GM18517 (cell line): ENCODE measurements at regions not wholly inside any gene's neighbourhood (a gene's known extent, or its start where the extent isn't known, plus 50 kb on each side); places are given as distances from the start of the nearest gene placed in this dataset.
"Not testable (repeated sequence)": the region's sequence is repeated elsewhere in the genome, so short reads cannot be mapped to it uniquely, and the experiment has no call there.

ENCODE experiments used
- ATAC-seq: cut with Tn5 transposase; IDR thresholded peaks from one replicate; pipeline ENCODE4 v1.9.1; 2021; ENCODE audit warnings: mild to moderate bottlenecking, moderate library complexity; ENCODE audit not compliant: unreplicated experiment

DNA sequence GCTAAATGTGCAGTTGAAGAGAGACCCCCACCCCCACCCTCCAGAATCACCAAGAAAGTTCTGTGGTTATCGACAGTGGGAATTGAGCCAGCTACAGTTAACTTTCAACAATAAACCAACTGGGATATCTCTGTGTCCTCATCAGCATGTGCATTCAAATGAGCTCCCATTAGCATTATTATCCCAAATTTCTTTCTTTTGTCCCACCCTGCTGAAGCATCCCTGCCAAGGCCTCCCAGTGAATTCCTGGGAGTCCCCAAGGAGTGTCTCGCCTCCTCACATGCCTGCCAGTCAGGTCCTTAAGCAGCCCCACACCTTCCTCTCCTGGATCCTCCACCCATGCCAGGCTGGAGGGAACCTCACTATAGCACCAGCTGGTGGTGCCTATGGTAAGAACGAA, 422.1 kb upstream of the HNRNPA3 start:
- ATAC-seq: no peak

DNA sequence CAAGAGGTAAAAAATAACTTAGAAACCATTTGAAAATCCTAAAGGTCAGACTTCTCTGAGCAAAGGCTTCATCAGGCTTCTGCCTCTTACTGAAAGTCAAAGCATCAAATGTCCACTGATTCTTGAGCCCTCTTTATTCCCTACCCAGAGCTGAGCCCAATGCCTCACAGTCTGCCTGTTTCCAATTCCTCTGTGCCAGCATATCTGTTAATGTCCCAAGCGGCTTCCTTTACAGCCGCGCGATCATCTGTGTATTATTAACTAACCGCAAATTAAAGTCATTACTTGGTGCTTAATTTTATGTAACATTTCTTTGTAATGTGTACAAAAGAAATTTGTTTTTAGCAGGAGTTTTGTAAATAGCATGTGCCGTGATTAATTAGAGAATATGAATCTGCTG, 418.8 kb upstream of the HNRNPA3 start:
- no peak for ATAC-seq

DNA sequence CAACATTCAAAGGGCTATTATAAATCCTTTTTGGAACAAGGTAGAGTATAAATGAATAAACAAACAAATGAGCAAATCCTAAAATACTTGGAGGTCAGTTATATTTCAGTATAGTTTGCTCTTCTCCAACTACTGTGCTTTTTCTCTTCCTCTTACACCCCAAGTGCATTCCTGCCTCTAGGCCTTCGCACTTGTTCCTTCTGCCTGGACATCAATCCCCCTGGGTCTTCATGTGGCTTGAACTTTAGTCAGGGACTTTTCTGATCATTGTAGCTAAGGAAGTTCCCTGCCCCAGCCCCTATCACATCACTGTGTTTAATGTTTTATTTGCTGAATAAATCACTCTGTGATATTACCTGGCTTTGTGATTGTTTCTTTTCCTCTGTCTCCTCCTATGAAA, 418.2 kb upstream of the HNRNPA3 start:
- ATAC-seq: no peak

DNA sequence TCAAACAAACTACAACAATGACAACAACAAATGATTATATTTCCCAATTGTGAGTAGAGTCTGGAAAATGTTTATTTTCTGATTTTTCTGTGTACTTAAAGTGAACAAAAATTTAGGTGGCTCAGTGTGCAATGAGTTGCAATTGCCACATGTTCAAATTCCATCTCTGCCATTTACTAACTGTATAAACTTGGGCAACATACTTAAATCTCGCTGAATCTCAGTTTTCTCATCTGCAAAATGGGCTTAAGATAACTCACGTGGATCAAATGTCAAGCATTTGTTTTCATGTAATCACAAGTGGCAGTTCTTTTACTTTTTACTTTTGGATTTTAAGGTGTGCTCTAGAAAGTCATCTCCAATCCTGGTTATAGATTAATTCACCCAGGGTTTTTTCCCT, 416.8 kb upstream of the HNRNPA3 start:
- no peak for ATAC-seq

DNA sequence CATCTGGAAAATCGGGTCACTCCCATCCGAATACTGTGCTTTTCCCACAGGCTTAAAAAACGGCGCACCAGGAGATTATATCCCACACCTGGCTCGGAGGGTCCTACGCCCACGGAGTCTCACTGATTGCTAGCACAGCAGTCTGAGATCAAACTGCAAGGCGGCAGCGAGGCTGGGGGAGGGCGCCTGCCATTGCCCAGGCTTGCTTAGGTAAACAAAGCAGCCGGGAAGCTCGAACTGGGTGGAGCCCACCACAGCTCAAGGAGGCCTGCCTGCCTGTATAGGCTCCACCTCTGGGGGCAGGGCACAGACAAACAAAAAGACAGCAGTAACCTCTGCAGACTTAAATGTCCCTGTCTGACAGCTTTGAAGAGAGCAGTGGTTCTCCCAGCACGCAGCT, 415.9 kb upstream of the HNRNPA3 start:
- ATAC-seq: not testable (repeated sequence)

DNA sequence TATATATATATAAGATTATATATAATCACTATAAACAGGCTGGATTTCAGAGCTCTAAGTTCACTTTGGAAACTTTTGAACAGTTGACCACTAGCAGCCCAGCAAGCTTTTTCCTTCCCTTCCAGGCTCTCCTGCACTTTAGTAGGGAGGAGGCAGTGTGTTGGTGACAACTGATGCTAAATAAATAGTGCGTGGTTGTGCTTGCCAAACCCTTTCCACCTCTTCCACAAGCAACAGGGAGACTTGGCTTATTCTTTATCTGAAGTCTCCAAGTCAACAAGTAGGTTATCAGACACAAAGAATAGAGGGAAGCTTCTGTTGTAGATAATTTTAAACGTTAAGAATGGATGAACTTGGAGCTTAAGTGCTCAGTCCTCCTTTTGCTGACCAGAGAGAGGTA, 408.2 kb upstream of the HNRNPA3 start:
- ATAC-seq: no peak

DNA sequence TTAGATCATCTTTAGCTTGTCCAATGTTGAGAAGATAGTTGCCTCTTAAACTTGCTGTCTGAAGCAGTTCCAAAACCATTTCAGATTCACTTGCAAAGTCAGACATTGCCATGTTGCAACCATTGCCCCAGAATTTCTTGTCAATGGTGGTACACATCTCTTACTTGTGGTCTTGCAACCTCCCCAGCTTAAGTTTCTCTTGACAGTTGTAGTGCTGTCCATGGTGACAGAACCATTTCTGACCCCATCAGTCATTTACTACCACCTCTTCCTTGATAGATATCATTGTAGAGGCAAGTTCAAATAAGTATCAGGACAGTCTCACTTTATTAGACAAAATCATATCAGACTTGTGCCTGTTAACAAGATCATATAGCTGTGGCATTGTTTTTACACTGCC, 407.2 kb upstream of the HNRNPA3 start:
- ATAC-seq: no peak

DNA sequence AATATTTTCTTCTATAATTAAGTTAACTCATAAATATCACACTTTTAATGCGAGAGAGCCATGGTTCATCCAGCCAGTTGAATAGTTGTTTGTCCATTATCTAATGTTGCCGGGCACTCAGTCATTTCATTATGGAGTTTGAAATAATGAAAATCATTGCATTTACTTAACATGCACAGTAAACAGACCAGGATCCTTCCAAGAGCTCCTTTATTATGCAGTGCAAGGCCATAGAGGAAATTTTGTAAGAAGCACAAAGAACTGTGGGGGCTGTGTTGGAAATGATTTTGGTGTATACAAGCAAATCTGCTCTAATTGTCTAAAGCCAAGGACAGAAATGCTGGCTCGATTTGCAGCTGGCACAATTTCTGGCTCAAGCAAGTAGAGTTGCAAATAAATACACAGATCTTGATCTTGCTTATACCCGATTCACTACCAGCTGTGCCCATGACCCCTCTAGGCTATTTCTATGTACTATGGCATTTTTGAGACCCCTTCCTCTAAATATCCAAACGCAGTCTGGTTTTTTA, 400.3 kb upstream of the HNRNPA3 start:
- ATAC-seq: no peak

DNA sequence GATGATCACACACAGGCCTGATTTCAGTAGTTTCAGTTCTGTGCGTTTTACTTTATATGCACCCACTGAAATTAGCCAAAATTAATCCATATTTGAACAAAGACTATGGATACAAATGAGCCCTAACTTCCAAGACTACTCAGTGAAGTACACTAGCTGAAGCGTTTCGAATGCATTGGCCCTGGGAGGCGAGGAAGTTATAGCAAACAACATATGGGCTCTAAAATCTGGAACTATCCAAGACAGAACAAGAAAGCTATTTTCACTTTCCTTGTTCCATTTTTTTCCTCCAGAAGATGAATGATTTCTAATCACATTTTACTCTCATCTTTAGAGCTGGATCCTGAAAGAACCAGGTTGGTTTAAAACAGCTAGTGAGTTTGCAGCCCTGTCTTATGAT, 399.4 kb upstream of the HNRNPA3 start:
- ATAC-seq: no peak

DNA sequence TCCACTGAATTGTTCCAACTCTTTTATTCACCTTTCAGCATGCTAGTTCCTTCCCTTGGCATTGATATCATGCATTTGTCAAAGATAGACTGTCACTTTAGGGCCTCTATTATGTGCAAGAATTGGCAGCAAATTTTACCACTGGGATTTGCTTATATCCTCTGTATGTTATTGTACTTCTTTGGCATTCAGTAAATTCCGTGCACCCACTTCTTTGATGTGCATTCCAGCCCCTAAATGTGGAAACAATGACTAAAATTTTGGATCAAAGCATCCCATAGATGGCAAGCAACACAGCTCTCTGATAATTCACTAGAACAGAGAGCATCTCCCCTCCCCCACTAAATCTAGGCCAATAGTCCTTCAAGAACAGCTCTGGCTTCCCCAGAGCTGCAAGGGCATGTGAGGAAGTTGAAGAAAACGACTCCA, 399.0 kb upstream of the HNRNPA3 start:
- no peak for ATAC-seq

DNA sequence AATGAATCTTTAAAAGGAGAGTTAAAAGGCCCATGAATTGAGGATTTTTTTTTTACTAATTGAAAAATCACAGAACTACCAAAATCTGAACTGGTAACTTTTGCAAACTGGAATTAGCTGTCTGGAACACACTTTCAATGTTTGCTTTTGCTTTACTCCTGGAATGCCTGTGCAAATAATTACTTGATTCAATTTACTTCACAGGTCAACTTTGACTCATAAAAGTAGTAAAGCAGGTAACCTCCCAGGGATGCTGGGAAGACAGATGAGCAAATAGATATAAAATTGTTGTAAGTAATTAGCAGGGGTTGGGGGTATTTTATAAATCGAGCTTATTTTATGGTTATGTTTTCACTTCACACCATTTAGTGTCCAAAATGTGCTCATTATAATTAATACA, 398.3 kb upstream of the HNRNPA3 start:
- ATAC-seq: no peak

DNA sequence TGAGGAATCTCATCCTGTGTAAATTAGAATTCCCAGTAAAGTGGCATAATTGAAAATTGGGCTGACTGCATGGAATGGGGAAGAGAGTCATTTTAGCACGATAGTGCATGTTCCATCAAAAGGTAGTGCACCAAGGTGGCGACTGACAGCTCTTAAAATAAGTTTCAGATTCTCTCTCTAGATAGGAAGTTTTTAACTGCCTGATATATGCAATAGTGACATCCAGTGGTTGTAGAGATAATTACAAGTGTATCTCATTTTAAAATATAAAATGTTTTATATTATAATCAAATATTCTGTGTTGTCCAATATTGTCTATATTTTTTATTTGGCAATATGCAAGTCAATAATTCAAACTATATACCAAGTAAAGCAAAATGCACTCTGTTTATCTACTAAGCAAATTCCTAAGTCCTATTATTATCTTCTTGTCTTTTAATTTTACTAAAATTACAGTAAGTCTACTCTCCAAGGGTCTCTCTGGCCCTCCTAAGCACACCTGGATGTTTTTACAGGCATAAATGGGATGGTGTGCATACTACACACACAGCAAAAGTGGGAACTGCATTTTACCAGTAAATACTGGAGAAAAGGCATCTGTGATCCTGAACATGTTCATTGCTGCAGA, 397.7 kb upstream of the HNRNPA3 start:
- peak; percentile 55 for ATAC-seq

DNA sequence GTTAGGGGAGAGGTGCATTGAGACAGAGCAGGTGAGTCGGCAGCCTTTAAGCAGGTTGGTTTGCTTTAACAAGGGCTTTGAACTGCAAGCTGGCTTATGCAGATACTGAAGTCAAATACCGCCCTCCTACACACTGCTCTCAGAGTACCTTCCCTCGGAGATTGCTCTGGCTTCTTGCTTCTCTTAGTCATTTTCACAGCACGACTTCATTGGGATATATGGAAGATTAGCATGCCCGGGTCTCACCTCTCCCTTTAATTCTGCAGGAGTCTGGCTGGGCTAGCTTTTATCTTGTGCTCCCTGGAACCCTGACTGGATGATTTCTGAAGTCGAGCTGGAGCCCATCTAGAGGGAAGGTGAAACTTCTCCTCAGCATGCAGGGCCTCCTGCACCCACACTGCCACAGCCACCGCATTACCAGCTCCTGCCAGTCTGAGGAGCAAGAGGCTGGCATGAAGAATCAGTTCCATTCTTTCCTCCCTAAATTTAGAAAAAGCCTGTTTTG, 395.5 kb upstream of the HNRNPA3 start:
- ATAC-seq: no peak

DNA sequence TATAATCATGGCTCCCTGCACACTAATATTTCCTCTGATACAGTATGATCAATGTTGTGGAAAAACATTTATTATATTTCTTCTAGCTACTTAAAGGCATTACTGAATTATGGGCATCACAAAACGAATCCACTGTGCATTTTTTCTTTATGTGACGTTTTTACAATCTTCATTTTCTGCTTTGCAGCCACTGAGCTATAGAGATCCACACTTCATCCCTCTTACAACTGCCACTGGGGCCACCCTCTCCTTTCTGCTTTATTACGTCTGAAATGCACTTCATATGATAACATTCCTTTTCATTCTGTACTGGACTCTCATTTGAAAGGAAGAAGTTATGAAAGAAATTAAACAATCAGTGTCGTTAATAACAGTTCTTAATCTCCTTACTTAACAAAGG, 394.5 kb upstream of the HNRNPA3 start:
- no peak for ATAC-seq

DNA sequence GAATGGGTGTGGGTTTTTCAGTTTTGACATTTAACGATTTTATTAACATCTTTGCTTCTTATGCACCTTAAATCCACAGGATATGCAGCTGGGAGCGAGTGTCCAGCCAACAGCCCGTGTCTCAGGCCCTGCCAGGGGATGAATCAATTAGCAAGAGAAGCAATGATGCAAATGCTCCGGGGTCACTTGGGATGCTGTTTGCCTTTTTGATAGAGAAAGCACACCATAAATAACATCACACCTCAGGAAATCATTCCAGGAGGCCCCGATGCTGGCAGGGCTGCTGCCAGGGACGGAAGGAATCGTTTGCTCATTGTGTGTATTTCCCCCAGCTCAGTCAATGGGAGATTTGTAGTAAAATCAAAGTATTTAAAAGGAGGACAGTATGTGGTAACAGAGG, 394.0 kb upstream of the HNRNPA3 start:
- ATAC-seq: no peak

DNA sequence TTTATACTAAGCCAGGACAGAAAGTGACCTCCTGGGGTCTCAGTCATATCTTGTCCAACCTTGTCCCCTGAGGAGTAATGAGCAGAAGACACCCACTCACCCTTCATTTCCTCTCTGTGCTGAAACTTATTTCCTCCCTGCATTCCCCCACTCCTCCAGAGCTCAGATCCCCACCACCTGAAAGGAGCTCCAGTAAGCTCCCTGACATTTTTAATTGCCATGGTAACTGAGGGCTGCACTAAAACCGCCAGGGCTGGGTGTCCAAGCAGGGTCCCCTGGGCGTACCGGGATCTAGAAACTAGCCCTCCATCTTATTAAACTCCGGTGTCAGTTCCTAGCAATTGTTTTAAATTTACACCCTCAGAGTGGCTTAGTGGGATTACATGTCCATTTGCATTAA, 393.3 kb upstream of the HNRNPA3 start:
- no peak for ATAC-seq

DNA sequence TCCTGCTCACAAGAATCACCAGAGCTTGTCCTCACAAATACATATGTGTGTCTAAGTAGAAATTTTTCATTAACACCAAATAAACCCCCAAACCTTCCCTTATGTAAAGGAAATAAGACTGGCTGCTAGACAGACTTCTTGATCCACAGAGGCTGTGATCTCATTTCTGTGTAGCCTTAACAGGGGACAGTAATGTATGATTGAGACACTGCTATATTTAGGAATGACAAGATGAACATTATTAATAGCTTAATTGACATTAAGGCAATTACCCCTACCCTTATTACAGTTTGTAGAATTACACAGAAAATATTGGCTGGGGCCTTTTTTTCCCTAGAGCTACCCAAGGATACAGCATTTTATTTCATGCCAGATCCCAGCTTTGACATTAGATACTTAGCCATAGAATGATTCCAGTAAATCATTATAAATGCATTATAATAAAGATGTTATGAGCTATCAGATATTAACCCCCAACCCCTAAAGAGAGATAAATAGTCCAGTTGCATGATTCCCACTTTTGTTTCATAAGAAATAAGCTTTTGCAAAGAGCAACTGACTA, 392.1 kb upstream of the HNRNPA3 start:
- ATAC-seq: no peak

DNA sequence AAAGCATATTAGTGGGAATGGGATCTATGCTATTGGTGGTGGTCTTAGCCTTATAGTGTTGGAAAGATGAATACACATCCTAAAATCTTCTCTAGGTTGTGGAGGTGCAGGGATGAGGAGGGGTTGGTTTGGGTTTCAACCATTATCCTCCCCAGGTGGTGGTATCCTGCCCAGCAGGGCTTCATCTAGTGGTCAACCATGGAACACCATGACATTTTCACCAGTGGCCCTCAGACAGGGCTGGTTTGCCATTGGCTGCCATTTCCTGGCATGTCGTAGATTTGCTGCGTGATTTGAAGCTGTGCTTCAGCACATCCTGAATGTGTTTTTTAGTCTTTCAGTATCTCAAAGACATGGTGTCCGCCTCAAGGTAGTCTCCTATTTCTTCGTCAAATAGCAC, 391.2 kb upstream of the HNRNPA3 start:
- no peak for ATAC-seq

DNA sequence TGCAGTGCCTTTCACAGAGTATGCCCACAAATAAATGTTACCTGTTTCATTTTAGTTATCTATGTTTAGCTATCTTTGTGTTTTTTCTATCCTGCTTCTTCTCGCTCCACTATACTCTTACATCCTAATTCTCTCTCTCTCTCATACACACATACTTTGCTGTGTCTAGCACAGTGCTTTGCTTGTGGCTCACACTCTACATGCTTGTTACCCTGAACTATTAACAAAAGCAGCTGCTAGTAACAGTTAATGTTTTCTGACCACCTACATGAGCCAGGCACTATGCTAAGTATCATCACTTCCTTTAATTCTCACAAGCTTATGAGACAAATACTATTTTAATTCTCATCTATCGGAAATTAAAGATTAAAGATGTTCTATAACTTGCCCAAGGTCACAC, 390.5 kb upstream of the HNRNPA3 start:
- no peak for ATAC-seq

DNA sequence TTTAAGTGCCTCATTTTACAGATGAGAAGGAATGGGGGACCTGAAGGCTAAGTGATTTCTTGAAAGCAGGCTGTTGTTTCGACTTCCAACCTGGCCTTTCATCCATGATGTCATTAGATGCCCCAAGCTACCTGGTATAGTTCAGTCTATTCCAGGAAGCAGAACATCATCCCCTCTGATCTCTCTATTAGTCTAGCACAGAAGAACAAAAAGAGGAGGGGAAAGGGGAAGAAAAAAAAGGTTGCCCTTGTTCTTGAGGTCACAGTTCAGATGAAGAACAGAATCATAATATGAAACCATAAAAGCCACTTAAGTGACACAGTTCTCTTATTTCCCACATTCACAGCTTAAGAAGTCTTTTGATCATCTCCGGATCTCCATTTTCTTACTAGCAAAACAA, 386.2 kb upstream of the HNRNPA3 start:
- ATAC-seq: no peak

DNA sequence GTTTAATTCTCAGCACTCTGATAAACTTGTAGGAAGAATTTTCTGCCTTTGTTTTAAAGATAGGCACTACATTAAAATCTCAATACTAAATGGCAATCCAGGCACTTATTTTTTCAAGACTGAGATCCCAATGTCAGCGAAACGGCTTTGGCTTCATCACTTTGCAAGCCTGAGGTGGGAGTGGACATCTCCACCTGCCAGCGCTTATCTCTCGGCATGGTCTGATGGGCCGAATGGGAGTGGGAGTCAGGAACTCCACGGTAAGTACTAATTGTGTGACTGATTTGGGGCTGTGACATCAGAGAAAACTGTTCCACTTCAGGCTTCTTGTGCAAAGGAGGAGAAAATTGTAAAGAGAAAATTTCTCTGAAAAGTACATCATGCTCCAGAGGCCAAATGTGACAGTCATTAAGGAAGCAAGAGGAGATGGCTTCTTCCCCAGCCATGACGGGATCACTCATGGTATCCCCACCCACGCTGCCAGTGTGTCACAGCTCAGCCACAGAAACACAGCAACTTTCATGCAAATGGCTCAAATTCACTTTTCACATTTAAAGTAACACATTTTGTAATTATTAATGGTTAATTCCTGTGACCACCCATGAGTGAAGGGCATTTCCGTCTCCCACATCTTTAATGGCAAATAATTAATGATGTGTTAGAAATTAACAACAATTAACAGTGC, 385.5 kb upstream of the HNRNPA3 start:
- ATAC-seq: no peak

DNA sequence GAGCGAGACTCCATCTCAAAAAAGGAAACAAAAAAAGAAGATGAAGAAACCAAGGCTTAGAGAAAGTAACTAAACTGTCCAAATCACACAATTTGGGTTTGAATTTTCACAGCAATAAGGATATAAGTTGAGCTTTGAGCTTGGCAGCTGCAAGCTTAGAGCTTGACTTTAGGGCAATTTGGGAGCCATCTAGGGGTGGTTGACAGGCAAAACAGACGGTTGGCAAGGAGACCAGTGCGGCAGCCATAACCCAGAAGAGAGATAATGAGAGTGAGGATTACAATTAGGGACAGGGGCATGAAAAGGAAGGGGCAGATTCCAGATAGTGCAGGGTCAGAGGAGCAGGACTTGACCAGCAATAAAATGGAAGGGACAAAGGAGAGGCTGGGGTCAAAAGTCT, 382.2 kb upstream of the HNRNPA3 start:
- ATAC-seq: no peak
